GM21360 (cell line): ENCODE measurements at regions not wholly inside any gene's neighbourhood (a gene's known extent, or its start where the extent isn't known, plus 50 kb on each side); places are given as distances from the start of the nearest gene placed in this dataset.

Experiments used
- ATAC-seq: cut with Tn5 transposase; IDR thresholded peaks from one replicate; pipeline ENCODE4 v1.9.1; 2021; ENCODE audit warnings: mild to moderate bottlenecking, moderate library complexity; ENCODE audit not compliant: unreplicated experiment

GRCh38 chr10:94085766-94086437 lies 92.2 kb downstream of the PLCE1 start:
- no peak for ATAC-seq

GRCh38 chr10:94088926-94089381 lies 95.2 kb downstream of the PLCE1 start:
- no peak for ATAC-seq

- ATAC-seq: no peak
Observed at GRCh38 chr10:94091649-94092048, 97.9 kb downstream of the PLCE1 start.

GRCh38 chr10:94092848-94093247 lies 99.1 kb downstream of the PLCE1 start:
- ATAC-seq: no peak

GRCh38 chr10:94093286-94093905 lies 99.7 kb downstream of the PLCE1 start:
- ATAC-seq: no peak

GRCh38 chr10:94094540-94094939 lies 100.8 kb downstream of the PLCE1 start:
- ATAC-seq: no peak

- no peak for ATAC-seq
Observed at GRCh38 chr10:94097656-94098055, 103.9 kb downstream of the PLCE1 start.

GRCh38 chr10:94098896-94099295 lies 105.2 kb downstream of the PLCE1 start:
- no peak for ATAC-seq

- ATAC-seq: no peak
Observed at GRCh38 chr10:94101894-94102293, 108.2 kb downstream of the PLCE1 start.

GRCh38 chr10:94102436-94102835 lies 108.7 kb downstream of the PLCE1 start:
- no peak for ATAC-seq

GRCh38 chr10:94103192-94103591 lies 109.5 kb downstream of the PLCE1 start:
- no peak for ATAC-seq

- ATAC-seq: no peak
Observed at GRCh38 chr10:94103801-94104221, 110.1 kb downstream of the PLCE1 start.

- no peak for ATAC-seq
Observed at GRCh38 chr10:94104316-94105000, 110.7 kb downstream of the PLCE1 start.

- no peak for ATAC-seq
Observed at GRCh38 chr10:94105226-94105625, 111.5 kb downstream of the PLCE1 start.

GRCh38 chr10:94107191-94107590 lies 113.5 kb downstream of the PLCE1 start:
- no peak for ATAC-seq

GRCh38 chr10:94108200-94108599 lies 114.5 kb downstream of the PLCE1 start:
- no peak for ATAC-seq

- no peak for ATAC-seq
Observed at GRCh38 chr10:94111367-94111766, 117.6 kb downstream of the PLCE1 start.

- ATAC-seq: no peak
Observed at GRCh38 chr10:94112321-94112720, 118.6 kb downstream of the PLCE1 start.

- ATAC-seq: no peak
Observed at GRCh38 chr10:94115725-94116124, 122.0 kb downstream of the PLCE1 start.

- no peak for ATAC-seq
Observed at GRCh38 chr10:94116848-94117247, 123.1 kb downstream of the PLCE1 start.

GRCh38 chr10:94122211-94122610 lies 128.5 kb downstream of the PLCE1 start:
- ATAC-seq: no peak
